HT1080 (cell line): ENCODE measurements at regions not wholly inside any gene's neighbourhood (a gene's known extent, or its start where the extent isn't known, plus 50 kb on each side); places are given as distances from the start of the nearest gene placed in this dataset.

Source experiments
- DNase-seq: peaks from one replicate; pipeline ENCODE4 v3.0.0-alpha.2; 2015; ENCODE audit warnings: low read depth

DNA sequence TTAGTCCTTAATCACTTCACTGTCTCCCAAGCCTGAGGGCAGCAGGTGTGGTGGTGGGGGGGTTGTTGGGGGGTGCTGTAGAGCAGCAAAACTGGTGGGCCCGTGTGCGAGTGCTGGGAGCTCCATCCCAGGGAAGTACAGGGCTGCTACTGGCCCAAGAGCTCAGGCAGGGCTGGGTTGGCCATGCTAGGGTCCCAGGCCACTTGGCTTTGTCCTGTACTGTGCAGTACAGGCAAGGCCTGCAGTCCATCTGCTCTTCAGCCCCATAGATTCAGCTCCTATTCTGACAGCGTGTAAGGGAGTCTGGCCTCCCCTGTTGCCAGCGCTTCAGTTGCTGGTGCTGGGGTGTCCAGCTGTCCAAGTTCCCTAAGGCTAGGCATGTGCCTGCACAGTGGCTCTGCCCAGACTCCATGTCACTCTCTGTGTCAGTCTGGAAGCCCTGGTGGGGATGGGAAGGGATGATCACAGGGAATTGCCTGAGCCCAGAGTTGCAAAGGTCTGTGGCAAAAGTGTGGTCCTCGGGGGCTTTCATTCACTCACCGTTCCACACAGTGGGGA is 1261.7 kb downstream of the EFNB2 start:
- DNase-seq, result no peak

DNA sequence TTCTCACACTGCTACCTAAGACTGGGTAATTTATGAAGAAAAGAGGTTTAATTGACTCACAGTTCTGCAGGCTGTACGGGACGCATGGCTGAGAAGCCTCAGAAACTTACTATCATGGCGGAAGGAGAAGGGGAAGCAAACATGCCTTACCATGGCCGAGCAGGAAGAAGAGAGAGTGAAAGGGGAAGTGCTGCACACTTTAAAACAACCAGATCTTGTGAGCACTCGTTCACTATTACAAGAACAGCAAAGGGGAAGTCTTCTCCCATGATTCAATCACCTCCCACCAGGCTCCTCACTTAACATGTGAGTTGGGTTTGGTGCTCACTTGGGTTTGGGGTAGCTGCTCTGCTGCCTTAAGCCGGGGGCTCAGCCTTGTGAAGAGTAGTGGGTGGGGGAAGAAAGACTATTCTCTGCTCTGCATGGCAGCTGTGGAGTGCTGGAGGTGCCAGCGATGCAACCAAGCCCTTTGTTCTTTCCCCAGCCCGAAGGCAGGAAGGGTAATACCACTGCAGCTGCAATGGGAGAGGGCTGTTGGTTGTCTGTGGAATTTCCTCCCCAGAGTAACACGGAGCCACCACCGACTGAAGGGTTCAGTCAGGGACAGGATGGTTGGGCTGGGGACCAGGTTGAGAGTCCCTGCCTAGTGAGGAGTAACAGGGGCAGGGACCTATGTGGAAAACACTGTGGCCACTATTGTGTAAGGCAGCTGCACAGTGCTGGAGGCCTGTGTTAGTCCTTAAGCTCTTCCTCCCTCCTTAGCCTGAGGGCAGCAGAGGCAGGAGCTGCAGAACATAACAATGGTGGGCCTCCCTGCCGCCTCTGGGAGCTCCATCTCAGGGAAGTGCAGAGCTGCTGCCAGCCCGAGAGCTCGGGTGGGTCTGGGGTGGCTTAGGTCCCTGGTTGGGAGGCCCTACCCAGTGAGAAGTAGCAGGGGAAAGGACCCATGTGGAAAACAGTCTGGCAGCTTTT is 1262.5 kb downstream of the EFNB2 start:
- DNase-seq, result no peak

DNA sequence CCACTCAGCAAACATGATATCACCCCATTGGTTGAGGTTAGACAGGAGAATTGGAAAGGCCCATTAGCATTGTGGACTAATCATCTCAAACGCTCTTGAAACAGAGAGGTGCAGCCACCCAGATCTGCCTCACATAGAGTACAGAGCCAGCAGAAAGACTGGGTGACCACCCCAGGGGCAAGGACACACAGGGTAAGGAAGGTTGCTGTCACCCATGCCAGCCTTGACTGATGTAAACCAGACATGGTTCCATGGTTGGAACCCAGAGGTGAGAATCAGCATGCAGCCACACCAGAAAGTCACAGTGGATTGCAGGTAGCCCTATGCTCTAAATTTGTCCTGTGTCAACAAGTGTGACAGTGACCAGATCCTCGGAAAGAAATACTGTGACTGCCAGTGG is 1268.8 kb downstream of the EFNB2 start:
- no peak for DNase-seq

DNA sequence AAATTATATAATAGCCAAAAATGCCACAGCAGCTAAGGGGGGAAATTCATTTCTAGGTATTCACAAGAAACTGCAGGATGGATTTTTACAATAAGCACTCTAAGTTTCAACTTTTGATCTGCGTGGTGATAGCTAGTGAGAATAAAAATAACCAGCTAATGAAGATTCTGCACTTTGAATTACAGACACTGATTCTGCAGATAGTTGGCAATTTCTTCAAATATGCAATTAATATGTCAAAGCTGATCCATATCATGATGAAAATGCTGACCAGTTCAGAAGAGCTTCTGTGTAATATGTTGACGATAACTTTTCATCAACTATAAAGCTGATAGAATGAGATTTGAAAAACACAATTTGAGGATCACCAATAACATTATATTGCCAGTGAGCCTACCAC is 1272.9 kb downstream of the EFNB2 start:
- DNase-seq, result no peak

DNA sequence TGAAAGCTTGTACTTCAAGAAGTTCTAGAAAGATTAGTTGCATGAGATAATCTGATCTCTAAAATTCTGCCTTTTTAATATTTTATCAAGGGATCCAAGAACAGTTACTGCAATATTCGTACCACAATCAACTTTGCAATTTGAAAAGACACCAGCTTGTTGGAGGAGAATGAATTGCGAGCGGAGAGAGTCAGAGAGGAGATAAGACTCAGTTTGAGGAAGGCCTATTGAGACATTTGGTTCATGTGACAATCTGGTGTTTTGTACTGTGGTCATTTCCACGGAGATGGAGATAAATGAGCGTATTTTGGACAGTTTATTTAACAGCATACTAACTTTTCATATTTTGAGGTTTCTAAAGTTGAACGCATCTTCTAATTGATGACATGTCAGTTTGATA is 1276.0 kb downstream of the EFNB2 start:
- DNase-seq, result no peak

DNA sequence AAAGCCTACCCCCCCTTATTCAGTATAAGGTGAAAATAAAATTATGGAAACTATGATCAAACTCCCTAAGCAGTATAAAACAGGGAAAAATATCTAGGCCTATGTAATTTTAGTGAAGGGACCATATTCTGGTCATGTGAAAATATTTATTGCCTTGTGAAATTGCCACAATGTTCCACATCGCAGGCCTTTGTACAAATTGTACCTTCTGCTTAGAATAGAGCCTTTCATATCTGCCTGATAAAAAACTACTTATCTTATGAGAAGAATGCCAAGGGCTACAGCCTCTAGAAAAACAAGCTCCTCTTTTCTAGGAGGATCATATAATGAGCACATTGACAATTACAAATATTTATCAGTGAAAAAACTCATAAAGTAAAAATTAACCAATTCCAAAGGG is 1280.0 kb downstream of the EFNB2 start:
- DNase-seq, result no peak

DNA sequence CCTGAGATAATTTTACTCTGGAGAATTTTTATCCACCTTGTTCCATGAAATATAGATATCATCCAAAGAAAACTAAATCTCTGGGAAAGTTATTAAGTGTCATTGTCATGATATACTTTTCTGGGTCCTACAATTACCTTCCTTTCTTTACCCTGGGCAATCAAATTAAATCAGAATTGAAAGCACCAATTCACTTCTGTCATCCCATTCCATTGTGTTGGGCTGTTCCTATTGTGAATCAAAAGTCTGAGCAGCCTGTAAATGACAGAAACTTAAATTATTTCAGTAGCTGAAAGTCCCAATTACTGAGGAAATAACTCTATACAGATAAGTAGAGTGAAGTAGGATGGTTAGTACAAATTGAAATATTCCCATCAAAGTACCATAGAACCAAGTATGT is 1284.2 kb downstream of the EFNB2 start:
- no peak for DNase-seq

DNA sequence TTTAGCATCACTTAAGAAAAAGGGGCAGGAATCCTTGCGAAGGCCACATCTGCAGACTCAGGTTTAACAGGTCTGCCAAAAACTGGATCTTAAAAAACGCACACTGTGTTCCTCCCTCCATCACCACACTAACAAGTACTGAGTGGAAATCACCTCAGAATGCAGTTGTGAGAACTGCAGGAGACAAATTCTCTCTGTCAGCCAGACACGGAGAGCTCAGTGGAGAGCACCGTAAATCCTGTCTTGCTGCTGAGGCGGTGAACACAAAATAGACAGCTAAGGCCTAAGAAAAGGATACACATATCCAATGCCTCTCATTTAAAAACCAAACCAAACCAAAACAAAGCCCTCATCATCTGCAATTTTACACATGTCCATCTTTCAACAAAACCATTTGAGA is 1287.6 kb downstream of the EFNB2 start:
- no peak for DNase-seq

DNA sequence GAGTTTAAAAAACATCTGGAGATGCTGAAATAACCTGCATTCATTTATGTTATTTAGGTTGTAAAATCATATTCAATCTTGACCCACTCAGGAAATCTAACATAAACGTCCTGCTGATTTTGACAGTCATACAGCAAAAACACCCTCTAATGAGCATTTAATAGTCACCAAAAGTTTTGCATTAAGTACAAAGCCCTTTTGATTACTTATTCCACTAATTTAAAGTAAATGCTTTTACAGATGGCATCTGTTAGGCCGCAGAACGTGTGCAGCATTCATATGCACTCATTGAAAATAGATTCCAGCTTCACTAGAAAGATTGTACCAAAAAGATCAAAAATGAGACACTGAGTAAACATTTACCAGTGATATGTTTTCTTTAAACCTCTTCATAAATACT is 1295.1 kb downstream of the EFNB2 start:
- no peak for DNase-seq

DNA sequence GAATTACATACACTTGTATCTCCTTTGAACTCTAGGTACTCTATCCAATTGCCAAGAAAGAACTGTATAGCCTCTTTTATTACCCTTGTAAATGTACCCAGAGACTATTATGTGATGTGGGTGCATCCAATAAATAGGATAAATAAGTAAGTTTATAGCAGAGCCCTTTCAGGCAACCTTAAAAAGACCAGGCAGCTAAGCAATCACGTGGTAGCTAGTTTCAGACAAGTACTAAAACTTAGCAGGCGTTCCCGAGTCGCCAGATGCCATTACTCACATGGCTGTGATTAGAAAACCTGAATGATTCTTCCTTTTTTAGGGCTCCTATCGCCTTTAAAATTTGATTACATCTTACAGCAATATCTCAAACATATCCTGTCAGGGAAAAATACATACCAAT is 1303.0 kb downstream of the EFNB2 start:
- no peak for DNase-seq

DNA sequence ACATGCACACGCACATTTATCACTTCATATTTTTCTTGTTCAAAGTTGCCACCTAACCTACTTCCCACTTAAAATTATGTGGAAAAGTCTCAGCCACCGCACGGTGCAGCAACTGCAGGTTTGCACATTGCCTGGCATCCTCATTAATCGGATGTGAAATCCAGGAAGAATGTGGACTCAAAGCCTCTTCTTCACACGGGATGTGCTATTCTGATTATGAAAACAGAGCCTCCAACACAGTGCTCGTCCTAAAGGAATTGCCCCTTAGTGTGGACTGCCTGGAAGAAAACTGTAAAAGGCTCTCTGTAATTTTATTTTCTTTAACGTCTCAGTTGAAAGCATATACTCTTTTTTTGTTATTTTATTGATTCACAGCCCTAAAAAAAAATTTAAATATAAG is 1303.5 kb downstream of the EFNB2 start:
- no peak for DNase-seq

DNA sequence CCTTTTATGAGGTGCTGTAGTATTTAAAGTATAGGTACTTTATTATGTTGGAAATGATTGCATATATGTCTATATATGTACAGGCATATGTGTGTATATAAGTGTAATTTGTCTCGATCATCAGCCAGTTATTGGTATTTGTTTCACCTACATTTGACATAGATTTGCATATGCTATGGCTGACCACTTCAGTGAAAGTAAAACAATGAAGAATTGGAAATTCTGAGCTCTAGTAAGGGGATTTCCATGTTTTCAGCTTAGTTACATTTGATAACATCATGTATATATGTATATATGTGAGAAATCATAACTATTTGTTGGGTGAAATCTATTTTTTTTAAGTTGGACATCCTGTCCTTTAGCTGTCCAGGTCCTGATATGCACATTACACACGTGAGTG is 1303.9 kb downstream of the EFNB2 start:
- no peak for DNase-seq

DNA sequence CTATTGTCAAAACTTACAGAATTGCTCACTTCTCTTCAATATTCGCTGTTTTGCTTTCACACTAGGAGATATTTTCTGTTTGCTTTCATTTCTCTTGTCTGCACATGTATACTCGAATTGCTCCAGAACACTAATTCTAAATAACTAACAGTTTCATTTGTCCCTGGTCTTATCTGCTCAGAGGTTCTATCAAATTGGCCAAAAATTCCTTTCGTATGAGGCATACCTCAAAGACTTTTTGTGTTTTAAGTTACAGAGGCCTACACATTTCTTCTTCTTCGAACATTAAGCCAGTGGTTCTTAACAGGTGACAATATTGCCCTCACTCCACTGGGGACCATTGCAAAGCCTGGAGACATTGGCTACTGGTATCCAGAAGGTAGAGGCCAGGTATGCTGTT is 1314.6 kb downstream of the EFNB2 start:
- no peak for DNase-seq

DNA sequence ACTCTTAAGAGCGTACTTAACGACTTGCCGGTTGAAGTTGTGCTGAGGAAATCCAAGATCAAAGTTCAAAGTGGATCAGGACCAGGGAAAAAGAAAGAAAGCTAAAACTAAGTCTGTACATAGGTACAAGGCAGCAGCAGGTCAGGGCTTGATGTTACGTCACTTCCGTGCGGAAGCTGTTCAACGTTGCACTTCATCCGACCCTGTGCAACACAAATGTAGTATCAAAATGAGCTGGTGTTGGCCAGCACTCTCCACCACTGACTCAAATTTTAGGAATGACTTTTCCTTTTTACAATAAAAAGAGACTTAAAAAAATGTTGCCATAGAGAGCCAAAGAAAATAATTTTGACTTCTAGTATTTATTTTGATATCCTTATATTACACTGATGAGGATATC is 1315.4 kb downstream of the EFNB2 start:
- DNase-seq, result no peak

DNA sequence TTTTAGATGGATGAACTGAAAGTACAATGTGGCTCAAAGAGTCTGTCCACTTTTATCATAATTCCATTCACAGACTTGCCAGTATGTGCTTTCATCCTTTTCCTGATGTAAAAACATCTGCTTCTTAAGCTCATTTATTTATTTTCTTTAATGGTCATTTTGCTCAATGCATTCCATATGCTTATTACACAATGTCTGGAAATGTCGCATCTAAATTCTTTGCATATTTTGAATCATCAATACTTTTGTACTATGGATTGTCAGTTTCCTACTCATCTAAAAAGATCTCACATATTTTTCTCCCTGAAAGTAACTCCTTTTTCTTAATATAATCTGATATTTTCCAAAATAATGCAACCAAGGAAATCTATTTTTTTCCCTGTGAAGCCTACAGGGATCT is 1315.8 kb downstream of the EFNB2 start:
- no peak for DNase-seq

DNA sequence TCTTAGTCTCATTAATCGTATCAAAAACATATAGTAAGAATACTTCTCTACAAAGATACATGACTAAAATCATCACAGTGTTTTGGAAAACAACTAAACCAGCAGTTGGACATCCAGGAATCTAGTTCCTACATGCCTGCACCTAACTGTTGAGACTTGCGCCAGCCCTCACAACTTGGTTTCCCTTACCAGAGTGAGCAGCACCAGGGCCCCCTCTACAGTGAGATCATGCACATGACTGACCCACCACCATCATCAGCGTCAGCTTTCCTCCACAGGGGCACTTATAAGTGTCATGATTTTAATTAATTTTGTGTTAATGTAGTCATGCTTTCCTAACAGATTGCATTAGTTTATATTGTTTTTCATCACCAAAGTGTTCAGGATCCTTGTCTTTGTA is 1322.0 kb downstream of the EFNB2 start:
- no peak for DNase-seq

DNA sequence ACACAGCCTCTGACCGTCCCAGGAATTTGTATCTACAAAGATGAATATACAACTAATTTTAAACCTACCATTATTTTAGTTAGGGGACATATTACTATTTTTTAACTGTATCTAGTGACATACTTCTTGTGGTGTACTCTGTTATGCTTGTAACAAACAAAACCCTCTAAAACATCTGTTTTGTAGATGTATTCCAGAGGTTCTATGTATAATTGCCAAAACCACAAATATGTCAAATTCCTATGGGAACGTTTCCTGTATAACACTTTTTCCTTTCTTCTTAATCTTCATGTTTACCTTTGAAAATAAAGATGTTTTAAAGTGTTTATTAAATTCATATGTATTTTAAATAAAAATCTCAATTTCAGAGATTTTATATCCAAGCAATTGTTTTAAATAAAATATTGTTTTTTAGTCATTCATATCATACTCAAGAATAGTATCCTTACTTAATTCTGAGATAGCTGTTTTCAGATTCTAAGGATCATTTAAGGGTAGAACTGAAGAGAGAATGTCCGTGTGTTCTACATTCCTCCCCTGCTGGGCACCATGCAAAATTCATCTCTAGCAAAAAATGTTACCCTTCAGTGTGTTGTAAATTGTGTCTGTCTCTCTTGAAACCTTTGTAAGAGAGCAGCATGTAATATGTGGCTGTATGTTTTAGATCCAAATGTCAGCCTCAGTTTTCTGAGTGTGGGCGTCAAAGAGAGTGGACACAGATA is 1327.7 kb downstream of the EFNB2 start:
- DNase-seq, result no peak

DNA sequence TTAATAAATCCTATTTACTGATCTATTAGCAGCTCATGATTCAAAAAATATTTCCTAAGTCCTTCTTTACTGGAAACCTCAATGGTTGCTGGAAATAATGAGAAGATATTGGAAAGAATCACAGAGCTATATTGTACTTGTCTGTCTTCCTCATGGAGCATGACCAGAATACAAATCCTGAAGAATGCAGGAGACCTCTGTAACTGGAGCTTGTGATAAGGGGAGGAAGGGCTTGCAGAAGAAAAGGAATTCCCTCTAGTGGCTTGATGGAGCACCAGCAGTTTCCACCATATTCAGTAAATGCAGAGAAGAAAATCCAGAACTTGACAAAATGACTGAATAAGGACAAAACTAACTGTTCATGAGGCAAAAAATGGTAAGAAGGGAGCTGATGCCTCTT is 1333.1 kb downstream of the EFNB2 start:
- peak; percentile 44 for DNase-seq

DNA sequence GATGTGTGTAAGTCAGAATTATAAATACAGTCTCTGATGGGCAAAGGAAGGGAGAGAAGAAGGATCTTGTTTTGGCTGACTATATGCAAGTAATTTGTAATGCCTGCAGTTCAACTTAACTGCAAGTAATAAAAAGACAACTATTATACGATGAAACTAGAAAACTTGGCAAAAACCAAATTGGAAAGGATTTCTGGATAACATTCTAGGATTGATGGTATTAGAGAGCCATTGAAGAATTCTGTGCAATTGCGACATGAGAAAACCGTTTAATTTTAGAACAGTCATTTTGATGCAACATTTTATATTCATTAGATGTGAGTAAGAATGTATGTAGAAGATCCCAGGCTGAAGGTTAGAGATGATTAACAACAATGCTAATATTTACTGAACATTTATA is 1334.1 kb downstream of the EFNB2 start:
- no peak for DNase-seq

DNA sequence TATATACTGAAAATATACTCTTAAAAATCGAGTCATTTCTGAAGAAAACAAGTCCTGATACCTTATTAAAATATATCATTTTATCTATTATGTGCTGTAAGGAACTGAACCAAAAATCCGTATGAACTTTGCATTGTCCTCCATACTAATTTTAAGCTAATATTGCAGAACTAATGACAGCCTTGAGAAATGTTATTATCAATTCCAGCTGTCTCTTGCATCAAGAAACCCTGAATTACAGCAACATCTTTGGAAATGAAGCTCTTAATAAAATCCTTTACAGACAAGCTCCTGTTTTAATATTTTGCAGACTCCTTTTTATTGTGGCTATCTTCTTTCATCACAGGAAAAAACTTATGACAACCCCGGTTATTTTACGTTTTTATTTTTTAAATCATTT is 1335.3 kb downstream of the EFNB2 start:
- DNase-seq, result no peak

DNA sequence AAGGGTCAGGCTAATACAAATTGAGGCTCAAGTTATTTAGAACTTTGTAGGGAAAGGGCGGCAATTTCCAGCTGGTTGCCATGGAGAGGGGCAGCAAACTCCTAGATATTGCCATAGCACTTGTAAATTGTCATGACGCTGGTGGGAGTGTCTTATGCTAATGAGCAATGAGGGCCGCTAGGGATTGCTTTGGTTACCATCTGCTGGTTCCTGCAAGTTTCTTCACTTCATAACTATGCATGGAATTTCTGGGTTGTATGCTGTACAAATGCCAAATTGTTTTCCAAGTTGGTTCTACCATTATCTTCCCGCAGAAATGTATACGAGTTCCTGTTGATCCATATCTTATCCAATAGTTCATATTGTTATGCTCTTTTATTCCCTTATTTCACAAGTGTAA is 1339.4 kb downstream of the EFNB2 start:
- DNase-seq, result peak; percentile 44

DNA sequence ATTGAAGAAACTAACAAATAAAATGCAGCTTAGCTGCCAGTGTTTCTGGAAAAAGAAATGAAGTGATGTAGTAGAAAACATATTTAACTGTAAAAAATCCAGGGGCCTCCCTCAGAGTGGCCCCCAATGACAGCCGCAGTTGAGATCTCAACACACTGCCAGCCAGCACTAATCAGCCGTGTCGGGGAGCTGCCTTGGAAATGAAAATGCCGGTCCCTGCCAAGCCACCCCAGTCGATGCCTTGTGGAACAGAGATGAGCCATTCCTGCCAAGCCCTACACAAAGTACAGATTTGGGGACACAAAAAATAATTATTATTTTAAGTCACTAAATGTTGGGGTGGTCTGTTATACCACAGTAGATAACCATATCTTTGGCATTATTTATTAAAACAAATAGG is 1342.4 kb downstream of the EFNB2 start:
- DNase-seq, result no peak

DNA sequence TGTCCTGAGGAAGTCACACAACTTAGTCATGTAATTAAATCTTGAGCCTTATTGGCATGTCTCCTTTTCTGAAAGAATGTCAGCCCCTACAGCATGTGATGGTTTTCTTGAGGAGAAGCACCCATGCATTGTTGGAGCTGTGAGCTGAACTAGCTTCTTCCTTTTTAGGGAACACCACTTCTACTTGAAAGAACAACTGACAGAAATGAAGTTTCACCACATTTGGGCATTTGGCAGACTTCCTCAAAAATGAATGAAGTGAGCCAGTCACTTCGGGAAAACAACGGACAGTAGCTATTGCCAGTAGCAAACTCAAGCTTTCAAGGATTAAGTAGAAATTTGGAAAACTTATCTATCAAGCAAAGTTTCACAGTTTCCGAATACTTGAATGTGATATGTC is 1351.3 kb downstream of the EFNB2 start:
- DNase-seq, result no peak
